Astrocyte (in vitro differentiated cells and primary cell): ENCODE measurements at regions not wholly inside any gene's neighbourhood (a gene's known extent, or its start where the extent isn't known, plus 50 kb on each side); places are given as distances from the start of the nearest gene placed in this dataset.

ENCODE experiments used
- EZH2 ChIP-seq: IDR thresholded peaks from 2 replicates; pipeline ENCODE4 v1.6.1; 2012; ENCODE audit warnings: mild to moderate bottlenecking, low read length, inconsistent platforms; ENCODE audit not compliant: insufficient read depth
- TF ChIP-seq, protein P1 (sequence below): IDR thresholded peaks from 2 replicates; pipeline ENCODE4 v1.5.1; 2011; ENCODE audit warnings: low read depth, mild to moderate bottlenecking, inconsistent platforms, low read length, moderate library complexity; ENCODE audit not compliant: insufficient read depth

DNA sequence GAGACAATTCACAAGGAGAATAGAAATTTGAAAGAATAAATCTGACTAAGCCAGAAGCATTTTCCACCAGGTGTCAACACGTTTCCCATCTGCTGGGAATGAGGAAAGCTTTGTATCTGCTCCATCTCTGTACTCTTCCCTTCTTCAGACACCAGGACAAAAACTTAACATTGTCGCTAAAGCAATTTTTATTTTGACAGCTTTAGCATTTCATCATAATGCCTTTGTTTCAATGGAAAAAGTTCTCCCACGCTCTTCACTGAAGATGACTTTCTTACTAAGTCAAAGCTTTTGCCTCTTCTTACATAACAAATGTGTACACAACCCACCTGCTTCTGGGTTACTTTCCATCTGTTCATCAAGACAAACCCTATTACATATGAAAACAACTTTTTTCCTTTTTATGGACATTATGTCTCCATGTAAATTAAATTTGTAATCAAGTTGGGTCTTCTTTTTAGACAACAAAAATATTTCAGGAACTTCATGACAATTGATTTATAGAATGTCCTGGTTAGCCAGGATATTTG is 141.7 kb upstream of the GUCY1A1 start:
- TF ChIP-seq, protein P1, sequence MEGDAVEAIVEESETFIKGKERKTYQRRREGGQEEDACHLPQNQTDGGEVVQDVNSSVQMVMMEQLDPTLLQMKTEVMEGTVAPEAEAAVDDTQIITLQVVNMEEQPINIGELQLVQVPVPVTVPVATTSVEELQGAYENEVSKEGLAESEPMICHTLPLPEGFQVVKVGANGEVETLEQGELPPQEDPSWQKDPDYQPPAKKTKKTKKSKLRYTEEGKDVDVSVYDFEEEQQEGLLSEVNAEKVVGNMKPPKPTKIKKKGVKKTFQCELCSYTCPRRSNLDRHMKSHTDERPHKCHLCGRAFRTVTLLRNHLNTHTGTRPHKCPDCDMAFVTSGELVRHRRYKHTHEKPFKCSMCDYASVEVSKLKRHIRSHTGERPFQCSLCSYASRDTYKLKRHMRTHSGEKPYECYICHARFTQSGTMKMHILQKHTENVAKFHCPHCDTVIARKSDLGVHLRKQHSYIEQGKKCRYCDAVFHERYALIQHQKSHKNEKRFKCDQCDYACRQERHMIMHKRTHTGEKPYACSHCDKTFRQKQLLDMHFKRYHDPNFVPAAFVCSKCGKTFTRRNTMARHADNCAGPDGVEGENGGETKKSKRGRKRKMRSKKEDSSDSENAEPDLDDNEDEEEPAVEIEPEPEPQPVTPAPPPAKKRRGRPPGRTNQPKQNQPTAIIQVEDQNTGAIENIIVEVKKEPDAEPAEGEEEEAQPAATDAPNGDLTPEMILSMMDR: no peak
- no peak for TF ChIP-seq EZH2
